HG03469 (cell line): ENCODE measurements at regions not wholly inside any gene's neighbourhood (a gene's known extent, or its start where the extent isn't known, plus 50 kb on each side); places are given as distances from the start of the nearest gene placed in this dataset.

Experiments
- ATAC-seq: cut with Tn5 transposase; IDR thresholded peaks from one replicate; pipeline ENCODE4 v1.9.1; 2021; ENCODE audit warnings: mild to moderate bottlenecking, moderate library complexity, moderate number of reproducible peaks; ENCODE audit not compliant: unreplicated experiment

GRCh38 chr10:113319479-113319878, 233.4 kb upstream of the HABP2 start:
- ATAC-seq = no peak

GRCh38 chr10:113320211-113320610, 232.6 kb upstream of the HABP2 start:
- ATAC-seq = no peak

- no peak for ATAC-seq
Observed at GRCh38 chr10:113320987-113321386, 231.9 kb upstream of the HABP2 start.

- no peak for ATAC-seq
Observed at GRCh38 chr10:113322843-113323242, 230.0 kb upstream of the HABP2 start.

GRCh38 chr10:113323985-113324384, 228.9 kb upstream of the HABP2 start:
- ATAC-seq = no peak

- peak; percentile 96 for ATAC-seq
Observed at GRCh38 chr10:113326160-113327111, 226.4 kb upstream of the HABP2 start.

- no peak for ATAC-seq
Observed at GRCh38 chr10:113329121-113329596, 223.7 kb upstream of the HABP2 start.

- no peak for ATAC-seq
Observed at GRCh38 chr10:113331961-113332360, 220.9 kb upstream of the HABP2 start.

GRCh38 chr10:113333313-113333712, 219.5 kb upstream of the HABP2 start:
- ATAC-seq = no peak

- ATAC-seq = no peak
Observed at GRCh38 chr10:113335592-113335991, 217.3 kb upstream of the HABP2 start.

GRCh38 chr10:113336549-113337130, 216.2 kb upstream of the HABP2 start:
- no peak for ATAC-seq

- ATAC-seq = no peak
Observed at GRCh38 chr10:113337142-113337541, 215.7 kb upstream of the HABP2 start.

GRCh38 chr10:113339121-113339520, 213.7 kb upstream of the HABP2 start:
- ATAC-seq = no peak

GRCh38 chr10:113340282-113340681, 212.6 kb upstream of the HABP2 start:
- ATAC-seq = no peak

GRCh38 chr10:113341138-113341537, 211.7 kb upstream of the HABP2 start:
- ATAC-seq = no peak

- ATAC-seq = no peak
Observed at GRCh38 chr10:113345826-113346624, 206.8 kb upstream of the HABP2 start.

GRCh38 chr10:113347508-113347907, 205.3 kb upstream of the HABP2 start:
- no peak for ATAC-seq

- no peak for ATAC-seq
Observed at GRCh38 chr10:113348694-113349093, 204.2 kb upstream of the HABP2 start.

- no peak for ATAC-seq
Observed at GRCh38 chr10:113350311-113351040, 202.4 kb upstream of the HABP2 start.

GRCh38 chr10:113354711-113355110, 198.1 kb upstream of the HABP2 start:
- ATAC-seq = no peak
